SK-N-SH (cell line): ENCODE measurements at regions not wholly inside any gene's neighbourhood (a gene's known extent, or its start where the extent isn't known, plus 50 kb on each side); places are given as distances from the start of the nearest gene placed in this dataset.

Experiments used
- CTCF ChIA-PET: fragments of 300-600, 350-600 bp; formaldehyde crosslinking; extraction: SDS; loops from one replicate; lab custom pipeline; 2021; lab: Yijun Ruan, JAX
- POLR2A ChIA-PET: fragments of 350-600 bp; sonication (Branson Sonifier 250); formaldehyde crosslinking; extraction: SDS; loops from one replicate; lab custom pipeline; 2020; ENCODE audit warnings: antibody characterized with exemption, inconsistent platforms; lab: Yijun Ruan, JAX
- DNase-seq: peaks from one replicate; pipeline ENCODE4 v3.0.0; 2012
- H2AFZ ChIP-seq: fragments of 200-600 bp; sonication (generic); 2 replicates; pipeline ENCODE4 v1.8.1; 2016; ENCODE audit warnings: antibody characterized with exemption, mild to moderate bottlenecking, low read depth
- H3F3A ChIP-seq: fragments of 200-600 bp; sonication (generic); replicated peaks from 2 replicates; pipeline ENCODE3; 2016; ENCODE audit warnings: antibody characterized with exemption, mild to moderate bottlenecking; ENCODE audit not compliant: insufficient read depth
- H3K27ac ChIP-seq, 2 experiments: fragments of 200-500 bp in 1 of 2; fragments of 200-600 bp in 1 of 2; sonication (Bioruptor generic) in 1 of 2; sonication (generic), shearing (Covaris generic) in 1 of 2; 2 replicates each; pipeline versions ENCODE4 v1.5.1 to v1.6.1; 2014 to 2016; ENCODE audit warnings: low read depth in 2 of 2, inconsistent platforms in 1 of 2, low read length in 1 of 2, mild to moderate bottlenecking in 1 of 2, mixed read lengths in 1 of 2
- H3K27me3 ChIP-seq: fragments of 200-600 bp; sonication (generic), shearing (Covaris generic); 2 replicates; pipeline ENCODE4 v1.6.1; 2016; ENCODE audit warnings: mixed run types; ENCODE audit not compliant: insufficient read depth
- H3K36me3 ChIP-seq, 2 experiments: fragments of 200-500 bp in 1 of 2; fragments of 200-600 bp in 1 of 2; sonication (Bioruptor generic) in 1 of 2; sonication (generic) in 1 of 2; replicated peaks in 1 of 2; 2 replicates each; pipeline versions ENCODE3 to v1.5.1; 2014 to 2016; ENCODE audit warnings: low read length in 1 of 2, mild to moderate bottlenecking in 1 of 2; ENCODE audit not compliant: insufficient read depth in 2 of 2, control insufficient read depth in 1 of 2
- H3K4me1 ChIP-seq, 2 experiments: fragments of 200-500 bp in 1 of 2; fragments of 200-600 bp in 1 of 2; sonication (Bioruptor generic) in 1 of 2; sonication (generic), shearing (Covaris generic) in 1 of 2; 2 replicates each; pipeline versions ENCODE4 v1.5.1 to v1.6.1; 2014 to 2016; ENCODE audit warnings: low read depth in 1 of 2, low read length in 1 of 2, mixed run types in 1 of 2; ENCODE audit not compliant: insufficient read depth in 2 of 2, control insufficient read depth in 1 of 2
- H3K4me2 ChIP-seq: fragments of 200-600 bp; sonication (generic), shearing (Covaris generic); 2 replicates; pipeline ENCODE4 v1.6.1; 2017; ENCODE audit warnings: mixed run types
- H3K4me3 ChIP-seq, 2 experiments: fragments of 200-500 bp in 1 of 2; fragments of 200-600 bp in 1 of 2; sonication (Bioruptor generic) in 1 of 2; sonication (generic), shearing (Covaris generic) in 1 of 2; 2 replicates each; pipeline versions ENCODE4 v1.5.1 to v1.8.1; 2014 to 2016; ENCODE audit warnings: low read depth in 2 of 2, inconsistent platforms in 1 of 2, low read length in 1 of 2, mild to moderate bottlenecking in 1 of 2, mixed read lengths in 1 of 2, moderate library complexity in 1 of 2
- H3K79me2 ChIP-seq: fragments of 200-600 bp; sonication (generic); 2 replicates; pipeline ENCODE4 v1.8.1; 2017; ENCODE audit warnings: mild to moderate bottlenecking; ENCODE audit not compliant: insufficient read depth
- H3K9ac ChIP-seq: fragments of 200-600 bp; sonication (generic); 2 replicates; pipeline ENCODE4 v1.6.1; 2017; ENCODE audit warnings: mixed run types
- H3K9me2 ChIP-seq: fragments of 200-600 bp; sonication (generic); 2 replicates; pipeline ENCODE4 v1.6.1; 2017; ENCODE audit warnings: mixed run types
- H3K9me3 ChIP-seq: fragments of 200-600 bp; sonication (generic); 2 replicates; pipeline ENCODE4 v1.6.1; 2017; ENCODE audit warnings: mixed run types, mild to moderate bottlenecking, moderate library complexity
- H4K20me1 ChIP-seq: fragments of 200-600 bp; sonication (generic); 2 replicates; pipeline ENCODE4 v1.6.1; 2017; ENCODE audit warnings: mild to moderate bottlenecking, mixed run types; ENCODE audit not compliant: insufficient read depth
- CHD2 ChIP-seq: fragments of 150-350 bp; IDR thresholded peaks from 2 replicates; pipeline ENCODE4 v1.6.1; 2018; ENCODE audit warnings: low read length; ENCODE audit not compliant: partially characterized antibody
- ELF1 ChIP-seq: IDR thresholded peaks from 2 replicates; pipeline ENCODE4 v1.4.0; 2012
- EP300 ChIP-seq, 2 experiments: IDR thresholded peaks; 2 replicates each; pipeline versions ENCODE4 v1.4.0 to v1.6.1; 2012; ENCODE audit warnings: borderline replicate concordance in 1 of 2, low read depth in 1 of 2, low read length in 1 of 2
- FOSL2 ChIP-seq: IDR thresholded peaks from 2 replicates; pipeline ENCODE4 v1.4.0; 2012; ENCODE audit warnings: low read depth, mild to moderate bottlenecking, moderate library complexity, borderline replicate concordance
- FOXJ3 ChIP-seq: sonication (generic); formaldehyde crosslinking; IDR thresholded peaks from 2 replicates; pipeline ENCODE4 v1.5.1; 2020; ENCODE audit warnings: mild to moderate bottlenecking, missing genetic modification reagents
- GATA2 ChIP-seq: sonication (generic); formaldehyde crosslinking; IDR thresholded peaks from 2 replicates; pipeline ENCODE4 v1.5.0; 2020; ENCODE audit warnings: mild to moderate bottlenecking, missing genetic modification reagents
- JUND ChIP-seq: IDR thresholded peaks from 2 replicates; pipeline ENCODE4 v1.4.0; 2012
- MEF2A ChIP-seq: IDR thresholded peaks from 2 replicates; pipeline ENCODE4 v1.4.0; 2012; ENCODE audit warnings: low read depth, borderline replicate concordance
- MXI1 ChIP-seq: IDR thresholded peaks from 2 replicates; pipeline ENCODE4 v1.6.1; 2012; ENCODE audit warnings: mild to moderate bottlenecking, low read depth, low read length, improper control_type of control experiment
- NFIC ChIP-seq: IDR thresholded peaks from 2 replicates; pipeline ENCODE4 v1.4.0; 2012; ENCODE audit warnings: borderline replicate concordance
- POLR2AphosphoS5 ChIP-seq: IDR thresholded peaks from 2 replicates; pipeline ENCODE4 v1.6.1; 2012; ENCODE audit warnings: low read depth, low read length
- RAD21 ChIP-seq: IDR thresholded peaks from 2 replicates; pipeline ENCODE4 v1.6.1; 2012; ENCODE audit warnings: mild to moderate bottlenecking, low read length
- REST ChIP-seq: IDR thresholded peaks from 2 replicates; pipeline ENCODE4 v1.6.1; 2012; ENCODE audit warnings: mild to moderate bottlenecking, low read depth, low read length, moderate library complexity
- RXRA ChIP-seq: IDR thresholded peaks from 2 replicates; pipeline ENCODE4 v1.4.0; 2012; ENCODE audit warnings: low read depth, mild to moderate bottlenecking, borderline replicate concordance
- TEAD4 ChIP-seq: IDR thresholded peaks from 2 replicates; pipeline ENCODE4 v1.4.0; 2012; ENCODE audit warnings: mild to moderate bottlenecking, borderline replicate concordance; ENCODE audit not compliant: insufficient read depth
- ZBTB33 ChIP-seq: IDR thresholded peaks from 2 replicates; pipeline ENCODE4 v1.4.0; 2012; ENCODE audit warnings: low read depth, borderline replicate concordance
- WGBS: methylation state at CpG from one replicate; pipeline ENCODE4 v1.1.6; 2017; ENCODE audit warnings: low lambda C conversion rate; 5-methylcytosine and 5-hydroxymethylcytosine counted together
- TF ChIP-seq, protein P1 (sequence below): fragments of 200-600 bp; sonication (generic); IDR thresholded peaks from 2 replicates; pipeline ENCODE4 v1.6.1; 2017; ENCODE audit warnings: antibody characterized with exemption, mild to moderate bottlenecking, moderate library complexity
- TF ChIP-seq, protein P2 (sequence below): fragments of 150-350 bp; IDR thresholded peaks from 2 replicates; pipeline ENCODE4 v1.6.1; 2017; ENCODE audit warnings: antibody characterized with exemption, low read length, low read depth, borderline replicate concordance

- Histone ChIP-seq H3F3A (peaks cover 3% of the 10 kb centered on the region), H3K9me2 (no peaks in the 10 kb centered on the region), H3K4me1 (no peaks in the 10 kb centered on the region; a peak in 2 of 4 replicates), H3K79me2 (no peaks in the 10 kb centered on the region), H3K4me2 (no peak overlapping the region), H3K9me3 (no peaks in the 10 kb centered on the region), H3K4me3 (no peak overlapping the region), H3K27ac (no peak overlapping the region), H3K27me3 (no peaks in the 10 kb centered on the region), H3K9ac (no peak overlapping the region), H3K36me3 (no peaks in the 10 kb centered on the region), H2AFZ (no peak overlapping the region), H4K20me1 (no peaks in the 10 kb centered on the region)
- ChIA-PET POLR2A (no interaction called here), CTCF (interaction anchor here (0.5 to 1.1 kb wide), 3 partner anchors 140 to 793 kb away, joined by 3 read pairs; no protein-coding TSS in a partner anchor)
- TF ChIP-seq RAD21 (no peak), RXRA (no peak), ZBTB33 (no peak), NFIC (no peak), POLR2AphosphoS5 (no peak), FOSL2 (no peak), MXI1 (no peak), ELF1 (no peak), MEF2A (no peak), TEAD4 (no peak), CHD2 (no peak), FOXJ3 (CRISPR knock-in tag) (no peak), GATA2 (CRISPR knock-in tag) (no peak), EP300 (IDR thresholded peaks at IDR 0.05; ENCODE audit: borderline replicate concordance in 1 of 2, low read depth in 1 of 2, low read length in 1 of 2) (no peak), REST (no peak), JUND (no peak)
- TF ChIP-seq, protein P1, sequence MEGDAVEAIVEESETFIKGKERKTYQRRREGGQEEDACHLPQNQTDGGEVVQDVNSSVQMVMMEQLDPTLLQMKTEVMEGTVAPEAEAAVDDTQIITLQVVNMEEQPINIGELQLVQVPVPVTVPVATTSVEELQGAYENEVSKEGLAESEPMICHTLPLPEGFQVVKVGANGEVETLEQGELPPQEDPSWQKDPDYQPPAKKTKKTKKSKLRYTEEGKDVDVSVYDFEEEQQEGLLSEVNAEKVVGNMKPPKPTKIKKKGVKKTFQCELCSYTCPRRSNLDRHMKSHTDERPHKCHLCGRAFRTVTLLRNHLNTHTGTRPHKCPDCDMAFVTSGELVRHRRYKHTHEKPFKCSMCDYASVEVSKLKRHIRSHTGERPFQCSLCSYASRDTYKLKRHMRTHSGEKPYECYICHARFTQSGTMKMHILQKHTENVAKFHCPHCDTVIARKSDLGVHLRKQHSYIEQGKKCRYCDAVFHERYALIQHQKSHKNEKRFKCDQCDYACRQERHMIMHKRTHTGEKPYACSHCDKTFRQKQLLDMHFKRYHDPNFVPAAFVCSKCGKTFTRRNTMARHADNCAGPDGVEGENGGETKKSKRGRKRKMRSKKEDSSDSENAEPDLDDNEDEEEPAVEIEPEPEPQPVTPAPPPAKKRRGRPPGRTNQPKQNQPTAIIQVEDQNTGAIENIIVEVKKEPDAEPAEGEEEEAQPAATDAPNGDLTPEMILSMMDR: no peak
- TF ChIP-seq, protein P2, sequence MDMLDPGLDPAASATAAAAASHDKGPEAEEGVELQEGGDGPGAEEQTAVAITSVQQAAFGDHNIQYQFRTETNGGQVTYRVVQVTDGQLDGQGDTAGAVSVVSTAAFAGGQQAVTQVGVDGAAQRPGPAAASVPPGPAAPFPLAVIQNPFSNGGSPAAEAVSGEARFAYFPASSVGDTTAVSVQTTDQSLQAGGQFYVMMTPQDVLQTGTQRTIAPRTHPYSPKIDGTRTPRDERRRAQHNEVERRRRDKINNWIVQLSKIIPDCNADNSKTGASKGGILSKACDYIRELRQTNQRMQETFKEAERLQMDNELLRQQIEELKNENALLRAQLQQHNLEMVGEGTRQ: no peak
- no peak for DNase-seq
- WGBS: 50% methylated on average over 4 of the region's 4 CpGs
Observed at GRCh38 chr5:155085282-155085989, 71.9 kb downstream of the KIF4B start.
